ENCODE measurements at regions not wholly inside any gene's neighbourhood (a gene's known extent, or its start where the extent isn't known, plus 50 kb on each side); places are given as distances from the start of the nearest gene placed in this dataset.

DNA sequence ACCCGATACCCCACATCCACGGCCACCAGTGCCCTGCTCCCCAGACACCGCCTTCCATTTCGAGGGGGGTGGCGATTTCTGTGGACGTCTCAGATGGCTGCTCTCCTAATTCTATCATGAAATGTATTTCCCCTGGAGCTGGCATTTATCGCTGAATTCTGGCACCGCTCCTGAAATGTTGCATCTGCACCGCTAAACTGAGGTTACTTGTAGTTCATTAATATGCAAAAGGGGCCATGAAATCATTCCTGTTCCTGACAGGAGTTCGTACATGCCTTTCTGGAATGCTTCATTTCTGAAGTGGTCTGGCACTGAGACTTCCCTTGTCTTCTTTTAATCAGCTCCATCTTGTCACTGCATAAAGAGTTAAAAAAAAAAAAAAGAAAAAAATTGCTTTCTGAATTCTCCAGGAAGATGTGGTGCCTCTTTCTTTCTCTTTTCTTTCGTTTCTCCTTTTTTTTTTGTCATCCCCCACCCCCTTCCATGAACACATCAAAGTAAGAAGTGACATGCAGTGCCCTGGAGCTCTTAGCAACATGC is 97.7 kb upstream of the SMARCA2 start:
- TF ChIP-seq CTCF (IDR thresholded peaks at IDR 0.05) = no peak
- Histone ChIP-seq H3K27me3 (ENCODE audit: control insufficient read depth in 1 of 2, insufficient read depth in 2 of 2, low read length in 2 of 2) (no peaks in the 10 kb centered on the region), H3K4me1 (ENCODE audit: insufficient read depth, low read length) (no peaks in the 10 kb centered on the region), H3K9me3 (ENCODE audit: control insufficient read depth in 1 of 2, insufficient read depth in 1 of 2, low read length in 2 of 2) (no peaks in the 10 kb centered on the region), H3K36me3 (ENCODE audit: insufficient read depth, low read length) (no peaks in the 10 kb centered on the region), H3K4me3 (ENCODE audit: low read length) (no peak overlapping the region), H3K27ac (ENCODE audit: low read depth in 1 of 2, low read length in 2 of 2) (no peak overlapping the region)
- Mint-ChIP-seq H3K4me1 (ENCODE audit: low read depth) (no peaks in the 10 kb centered on the region), H3K27me3 (peaks cover 24% of the 10 kb centered on the region), H3K9me3 (no peaks in the 10 kb centered on the region), H3K4me3 (no peak overlapping the region), H3K27ac (no peak overlapping the region), H3K36me3 (ENCODE audit: low read depth) (no peaks in the 10 kb centered on the region)
- POLR2A ChIA-PET = no interaction called here
- CTCF ChIA-PET = interaction anchor here (0.9 kb wide), 1 partner anchor 16 kb away, joined by 3 read pairs; no protein-coding TSS in a partner anchor
- ATAC-seq (ENCODE audit: poor library complexity) (no peak), DNase-seq (no peak)
- intact Hi-C loops (cut with DNase I, micrococcal nuclease) = no loop called here

DNA sequence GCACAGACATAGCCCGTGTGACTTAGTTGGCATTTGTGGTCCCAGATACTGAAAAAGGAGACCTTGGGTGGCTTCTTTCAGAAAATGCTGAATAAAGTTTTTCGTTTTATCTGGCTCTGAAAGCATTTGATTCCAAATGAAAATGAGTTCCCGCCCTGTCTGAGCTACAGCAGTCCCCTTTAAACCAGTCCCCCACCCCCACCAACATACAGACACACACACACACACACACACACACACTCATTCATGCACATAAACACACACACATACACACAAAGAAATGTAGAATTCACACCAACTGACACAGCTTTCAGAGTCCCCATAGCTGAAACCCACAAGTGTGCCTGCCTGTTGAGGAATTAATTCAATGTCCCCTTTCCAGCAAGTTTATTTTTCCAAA is 97.0 kb upstream of the SMARCA2 start:
- intact Hi-C loops (cut with DNase I, micrococcal nuclease) = no loop called here
- Histone ChIP-seq H3K27ac (ENCODE audit: low read depth in 1 of 2, low read length in 2 of 2) (no peak overlapping the region), H3K36me3 (ENCODE audit: insufficient read depth, low read length) (no peaks in the 10 kb centered on the region), H3K9me3 (ENCODE audit: control insufficient read depth in 1 of 2, insufficient read depth in 1 of 2, low read length in 2 of 2) (no peaks in the 10 kb centered on the region), H3K27me3 (ENCODE audit: control insufficient read depth in 1 of 2, insufficient read depth in 2 of 2, low read length in 2 of 2) (no peaks in the 10 kb centered on the region), H3K4me3 (ENCODE audit: low read length) (no peak overlapping the region), H3K4me1 (ENCODE audit: insufficient read depth, low read length) (no peaks in the 10 kb centered on the region)
- CTCF ChIA-PET = interaction anchor here (0.9 to 1.2 kb wide), 2 partner anchors 12 to 15 kb away, joined by 3 read pairs; no protein-coding TSS in a partner anchor
- ATAC-seq (ENCODE audit: poor library complexity) = no peak
- Mint-ChIP-seq H3K36me3 (ENCODE audit: low read depth) (no peaks in the 10 kb centered on the region), H3K27ac (no peak overlapping the region), H3K4me3 (no peak overlapping the region), H3K9me3 (no peaks in the 10 kb centered on the region), H3K27me3 (peaks cover 24% of the 10 kb centered on the region), H3K4me1 (ENCODE audit: low read depth) (no peaks in the 10 kb centered on the region)
- no peak for TF ChIP-seq CTCF (IDR thresholded peaks at IDR 0.05)
- DNase-seq = no peak
- POLR2A ChIA-PET = no interaction called here

DNA sequence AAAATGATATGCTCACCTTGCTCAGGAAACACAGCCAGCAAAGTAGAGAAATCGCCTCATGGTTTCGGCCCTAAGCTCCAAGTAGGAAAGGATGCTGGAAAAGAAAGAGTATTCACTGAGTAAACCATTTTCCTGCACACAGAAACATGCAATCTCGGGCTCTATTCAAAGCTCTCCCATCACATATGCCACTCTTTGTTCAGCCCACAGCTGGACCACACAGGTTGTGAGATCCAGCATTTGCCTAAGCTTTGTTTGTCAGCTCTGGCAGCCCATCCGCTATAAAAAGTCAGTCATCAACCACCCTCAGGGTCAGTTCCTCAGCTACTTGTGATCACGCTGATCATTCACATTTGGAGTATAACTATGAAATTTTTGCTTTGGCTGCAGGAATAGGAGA is 96.5 kb upstream of the SMARCA2 start:
- Mint-ChIP-seq H3K27ac (no peak overlapping the region), H3K27me3 (peaks cover 24% of the 10 kb centered on the region), H3K9me3 (no peaks in the 10 kb centered on the region), H3K4me1 (ENCODE audit: low read depth) (no peaks in the 10 kb centered on the region), H3K4me3 (no peak overlapping the region), H3K36me3 (ENCODE audit: low read depth) (no peaks in the 10 kb centered on the region)
- H3K27ac ChIP-seq (ENCODE audit: low read depth in 1 of 2, low read length in 2 of 2) = no peak overlapping the region
- no peak overlapping the region for H3K4me3 ChIP-seq (ENCODE audit: low read length)
- DNase-seq = no peak
- intact Hi-C loops (cut with DNase I, micrococcal nuclease) = no loop called here
- H3K36me3 ChIP-seq (ENCODE audit: insufficient read depth, low read length) = no peaks in the 10 kb centered on the region
- no peaks in the 10 kb centered on the region for H3K9me3 ChIP-seq (ENCODE audit: control insufficient read depth in 1 of 2, insufficient read depth in 1 of 2, low read length in 2 of 2)
- H3K4me1 ChIP-seq (ENCODE audit: insufficient read depth, low read length) = no peaks in the 10 kb centered on the region
- ChIA-PET POLR2A (interaction anchor here (0.7 kb wide), 1 partner anchor 9 kb away, joined by 3 read pairs; no protein-coding TSS in a partner anchor), CTCF (interaction anchor here (0.9 to 1.2 kb wide), 2 partner anchors 12 to 15 kb away, joined by 3 read pairs; no protein-coding TSS in a partner anchor)
- no peak for TF ChIP-seq CTCF (IDR thresholded peaks at IDR 0.05)
- H3K27me3 ChIP-seq (ENCODE audit: control insufficient read depth in 1 of 2, insufficient read depth in 2 of 2, low read length in 2 of 2) = no peaks in the 10 kb centered on the region
- ATAC-seq (ENCODE audit: poor library complexity) = no peak
